ENCODE measurements at regions not wholly inside any gene's neighbourhood (a gene's known extent, or its start where the extent isn't known, plus 50 kb on each side); places are given as distances from the start of the nearest gene placed in this dataset.

GRCh38 chr6:126182650-126183311 is 157.1 kb upstream of the CENPW start:
- Mint-ChIP-seq H3K4me3 (no peak overlapping the region), H3K27me3 (ENCODE audit: insufficient read depth) (peaks cover under 1% of the 10 kb centered on the region), H3K4me1 (ENCODE audit: low read depth) (peaks cover 12% of the 10 kb centered on the region; the same call in 1 of the 2 replicates), H3K27ac (no peak overlapping the region), H3K9me3 (no peaks in the 10 kb centered on the region), H3K36me3 (ENCODE audit: low read depth) (no peaks in the 10 kb centered on the region)
- no peak for TF ChIP-seq CTCF (IDR thresholded peaks at IDR 0.05)
- no peak for DNase-seq

GRCh38 chr6:126185774-126186173 is 154.1 kb upstream of the CENPW start:
- Mint-ChIP-seq H3K4me1 (ENCODE audit: low read depth) (peaks cover 10% of the 10 kb centered on the region; the same call in 1 of the 2 replicates), H3K36me3 (ENCODE audit: low read depth) (no peaks in the 10 kb centered on the region), H3K27me3 (ENCODE audit: insufficient read depth) (no peaks in the 10 kb centered on the region), H3K9me3 (no peaks in the 10 kb centered on the region), H3K4me3 (no peak overlapping the region), H3K27ac (no peak overlapping the region)
- no peak for DNase-seq
- no peak for TF ChIP-seq CTCF (IDR thresholded peaks at IDR 0.05)

- 0 out of 2 replicates have a peak, but pooled peaks cover 4% of the 10 kb centered on the region for H3K4me1 Mint-ChIP-seq (ENCODE audit: low read depth)
- no peak for TF ChIP-seq CTCF (IDR thresholded peaks at IDR 0.05)
- no peaks in the 10 kb centered on the region for H3K9me3 Mint-ChIP-seq
- H3K27ac Mint-ChIP-seq = no peak overlapping the region
- DNase-seq = peak; percentile 19
- H3K27me3 Mint-ChIP-seq (ENCODE audit: insufficient read depth) = no peaks in the 10 kb centered on the region
- H3K4me3 Mint-ChIP-seq = no peak overlapping the region
- H3K36me3 Mint-ChIP-seq (ENCODE audit: low read depth) = no peaks in the 10 kb centered on the region
Measured at GRCh38 chr6:126188279-126188909, 151.5 kb upstream of the CENPW start.

- no peaks in the 10 kb centered on the region for H3K9me3 Mint-ChIP-seq
Measured at GRCh38 chr6:126195625-126196236, 144.2 kb upstream of the CENPW start.

GRCh38 chr6:126198631-126199030 is 141.3 kb upstream of the CENPW start:
- H3K36me3 Mint-ChIP-seq (ENCODE audit: low read depth) = no peaks in the 10 kb centered on the region
- no peaks in the 10 kb centered on the region for H3K9me3 Mint-ChIP-seq
- H3K27ac Mint-ChIP-seq = no peak overlapping the region
- no peak for DNase-seq
- TF ChIP-seq CTCF (IDR thresholded peaks at IDR 0.05) = no peak
- no peaks in the 10 kb centered on the region for H3K4me1 Mint-ChIP-seq (ENCODE audit: low read depth)
- H3K4me3 Mint-ChIP-seq = no peak overlapping the region
- H3K27me3 Mint-ChIP-seq (ENCODE audit: insufficient read depth) = no peaks in the 10 kb centered on the region

More at GRCh38 chr6:126195625-126196236, 144.2 kb upstream of the CENPW start:
- TF ChIP-seq CTCF (IDR thresholded peaks at IDR 0.05) = no peak
- H3K36me3 Mint-ChIP-seq (ENCODE audit: low read depth) = no peaks in the 10 kb centered on the region
- no peak overlapping the region for H3K4me3 Mint-ChIP-seq
- DNase-seq = no peak
- H3K27ac Mint-ChIP-seq = no peak overlapping the region
- no peaks in the 10 kb centered on the region for H3K27me3 Mint-ChIP-seq (ENCODE audit: insufficient read depth)
- H3K4me1 Mint-ChIP-seq (ENCODE audit: low read depth) = no peaks in the 10 kb centered on the region
